ENCODE measurements at regions not wholly inside any gene's neighbourhood (a gene's known extent, or its start where the extent isn't known, plus 50 kb on each side); places are given as distances from the start of the nearest gene placed in this dataset.
A peak's percentile ranks its signal among the peaks of the same experiment; 100 is the strongest.

DNA sequence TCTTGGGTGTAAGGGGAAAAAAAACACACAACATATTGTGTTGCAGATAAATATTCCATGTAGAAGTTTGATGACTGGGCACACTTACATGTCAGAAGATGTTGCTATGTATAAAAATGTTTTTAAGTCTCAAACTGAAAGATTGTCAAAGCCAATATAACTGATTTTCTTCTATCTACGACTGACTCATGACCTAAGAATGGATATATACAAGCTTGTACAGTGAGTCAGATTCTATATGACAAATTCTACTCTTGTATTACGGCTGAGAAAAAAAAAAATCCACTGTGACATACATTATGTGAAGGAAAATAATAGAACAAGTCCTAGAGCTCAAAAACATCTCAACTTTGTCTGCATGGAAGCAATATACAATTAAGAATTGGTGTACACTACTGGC, 343.0 kb upstream of the PCDH15 start:
- TF ChIP-seq, protein P1, sequence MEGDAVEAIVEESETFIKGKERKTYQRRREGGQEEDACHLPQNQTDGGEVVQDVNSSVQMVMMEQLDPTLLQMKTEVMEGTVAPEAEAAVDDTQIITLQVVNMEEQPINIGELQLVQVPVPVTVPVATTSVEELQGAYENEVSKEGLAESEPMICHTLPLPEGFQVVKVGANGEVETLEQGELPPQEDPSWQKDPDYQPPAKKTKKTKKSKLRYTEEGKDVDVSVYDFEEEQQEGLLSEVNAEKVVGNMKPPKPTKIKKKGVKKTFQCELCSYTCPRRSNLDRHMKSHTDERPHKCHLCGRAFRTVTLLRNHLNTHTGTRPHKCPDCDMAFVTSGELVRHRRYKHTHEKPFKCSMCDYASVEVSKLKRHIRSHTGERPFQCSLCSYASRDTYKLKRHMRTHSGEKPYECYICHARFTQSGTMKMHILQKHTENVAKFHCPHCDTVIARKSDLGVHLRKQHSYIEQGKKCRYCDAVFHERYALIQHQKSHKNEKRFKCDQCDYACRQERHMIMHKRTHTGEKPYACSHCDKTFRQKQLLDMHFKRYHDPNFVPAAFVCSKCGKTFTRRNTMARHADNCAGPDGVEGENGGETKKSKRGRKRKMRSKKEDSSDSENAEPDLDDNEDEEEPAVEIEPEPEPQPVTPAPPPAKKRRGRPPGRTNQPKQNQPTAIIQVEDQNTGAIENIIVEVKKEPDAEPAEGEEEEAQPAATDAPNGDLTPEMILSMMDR (IDR thresholded peaks at IDR 0.05; ENCODE audit: insufficient read depth, low read length, missing control alignments), result no peak
- H3K4me3 ChIP-seq (ENCODE audit: low read depth, low read length), result no peak overlapping the region
- POLR2A ChIA-PET, result no interaction called here
- no peak for DNase-seq (ENCODE audit: low read depth, low spot score)
- CTCF ChIA-PET, result no interaction called here

DNA sequence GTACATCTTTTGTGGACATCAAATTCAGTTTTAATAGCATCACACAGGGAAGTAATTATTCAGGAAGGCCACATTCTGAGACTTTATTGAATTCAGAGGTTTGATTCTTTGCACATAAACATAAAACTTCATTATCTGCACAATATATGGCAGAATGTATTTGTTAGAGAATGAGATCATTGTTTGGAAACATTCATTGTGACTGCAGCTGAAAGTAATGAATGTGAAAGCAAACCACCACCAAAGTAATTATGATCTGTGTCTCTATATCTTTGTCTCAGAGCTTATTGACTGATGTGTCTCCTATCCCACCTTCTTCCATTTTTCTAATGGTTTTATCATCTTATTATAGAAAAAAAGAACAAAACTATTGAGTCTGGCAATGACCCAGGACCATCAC, 340.9 kb upstream of the PCDH15 start:
- H3K4me3 ChIP-seq (ENCODE audit: low read depth, low read length), result no peak overlapping the region
- TF ChIP-seq, protein P1 (IDR thresholded peaks at IDR 0.05; ENCODE audit: insufficient read depth, low read length, missing control alignments), result no peak
- no peak for DNase-seq (ENCODE audit: low read depth, low spot score)
- ChIA-PET CTCF (no interaction called here), POLR2A (no interaction called here)

DNA sequence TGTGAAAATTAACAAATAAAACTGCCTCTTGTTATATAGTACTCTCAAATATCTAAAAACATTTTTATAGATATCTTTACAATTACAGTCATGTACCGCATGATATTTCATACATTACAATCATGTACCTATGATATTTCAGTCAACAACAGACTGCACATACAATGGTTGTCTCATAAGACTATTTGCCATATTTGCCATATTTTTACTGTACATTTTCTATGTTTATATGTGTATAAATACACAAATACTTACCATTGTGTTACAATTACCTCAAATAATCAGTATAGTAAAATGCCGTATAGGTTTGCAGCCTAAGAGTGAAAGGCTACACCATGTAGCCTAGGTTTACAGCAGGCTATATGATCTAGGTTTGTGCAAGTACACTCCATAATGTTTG, 336.0 kb upstream of the PCDH15 start:
- CTCF ChIA-PET, result no interaction called here
- DNase-seq (ENCODE audit: low read depth, low spot score), result no peak
- TF ChIP-seq, protein P1 (IDR thresholded peaks at IDR 0.05; ENCODE audit: insufficient read depth, low read length, missing control alignments), result no peak
- POLR2A ChIA-PET, result no interaction called here
- no peak overlapping the region for H3K4me3 ChIP-seq (ENCODE audit: low read depth, low read length)

DNA sequence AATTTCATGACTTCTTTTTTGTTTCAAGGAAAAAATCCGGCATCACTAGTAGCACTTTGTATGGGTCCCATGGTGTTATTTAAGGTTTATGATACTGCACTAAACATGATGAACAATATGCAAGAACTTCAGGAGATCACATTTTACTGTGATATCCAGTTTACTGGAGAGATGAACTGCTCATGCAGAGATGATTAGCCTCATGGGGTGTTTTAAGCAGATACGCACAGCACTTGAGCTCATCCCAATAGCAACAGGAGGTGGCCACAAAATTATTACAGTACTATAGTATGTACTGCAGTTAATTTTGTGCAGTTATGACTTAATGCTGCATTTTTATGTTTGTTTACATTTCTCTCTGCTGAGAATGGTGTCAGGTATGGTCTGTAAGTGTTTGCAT, 303.7 kb upstream of the PCDH15 start:
- TF ChIP-seq, protein P1 (IDR thresholded peaks at IDR 0.05; ENCODE audit: insufficient read depth, low read length, missing control alignments), result no peak
- POLR2A ChIA-PET, result no interaction called here
- H3K4me3 ChIP-seq (ENCODE audit: low read depth, low read length), result no peak overlapping the region
- CTCF ChIA-PET, result no interaction called here
- DNase-seq (ENCODE audit: low read depth, low spot score), result no peak

GRCh38 chr10:55098452-55098851, 297.4 kb upstream of the PCDH15 start:
- no peak for DNase-seq (ENCODE audit: low read depth, low spot score)
- ChIA-PET POLR2A (no interaction called here), CTCF (no interaction called here)
- H3K4me3 ChIP-seq (ENCODE audit: low read depth, low read length), result no peak overlapping the region
- TF ChIP-seq, protein P1 (IDR thresholded peaks at IDR 0.05; ENCODE audit: insufficient read depth, low read length, missing control alignments), result no peak

DNA sequence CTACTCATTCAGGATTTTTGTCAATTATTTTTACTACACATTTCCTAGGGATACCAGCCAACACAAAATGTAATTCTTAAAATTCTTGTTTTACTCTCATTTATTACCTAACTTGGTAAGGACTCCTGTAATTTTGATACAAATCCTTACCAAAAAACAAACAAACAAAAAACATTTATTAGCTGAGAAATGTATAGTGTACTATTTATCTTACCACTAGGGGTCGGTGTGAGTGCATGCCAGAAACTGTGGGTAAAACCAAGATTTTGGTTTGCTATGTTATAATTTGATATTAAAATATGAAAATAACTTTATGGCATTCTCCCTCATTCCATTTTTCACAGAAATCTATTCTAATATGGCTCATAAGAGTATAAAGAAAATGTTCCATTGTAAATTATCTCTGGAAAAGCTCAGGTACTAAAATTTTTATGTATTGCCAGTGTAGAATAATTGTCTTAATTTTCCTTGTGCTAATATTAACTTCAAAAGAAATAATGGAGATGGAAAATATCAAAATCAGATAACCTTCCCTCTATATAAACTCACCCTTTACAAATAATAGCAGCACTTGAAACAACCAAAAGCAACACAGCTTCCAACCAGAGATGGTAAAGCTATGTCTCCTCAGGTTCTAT, 290.8 kb upstream of the PCDH15 start:
- DNase-seq (ENCODE audit: low read depth, low spot score), result no peak
- H3K4me3 ChIP-seq (ENCODE audit: low read depth, low read length), result no peak overlapping the region
- POLR2A ChIA-PET, result no interaction called here
- CTCF ChIA-PET, result no interaction called here
- TF ChIP-seq, protein P1 (IDR thresholded peaks at IDR 0.05; ENCODE audit: insufficient read depth, low read length, missing control alignments), result peak; percentile 29

Data from AG04449 (cell line).